ENCODE measurements at regions not wholly inside any gene's neighbourhood (a gene's known extent, or its start where the extent isn't known, plus 50 kb on each side); places are given as distances from the start of the nearest gene placed in this dataset.

DNA sequence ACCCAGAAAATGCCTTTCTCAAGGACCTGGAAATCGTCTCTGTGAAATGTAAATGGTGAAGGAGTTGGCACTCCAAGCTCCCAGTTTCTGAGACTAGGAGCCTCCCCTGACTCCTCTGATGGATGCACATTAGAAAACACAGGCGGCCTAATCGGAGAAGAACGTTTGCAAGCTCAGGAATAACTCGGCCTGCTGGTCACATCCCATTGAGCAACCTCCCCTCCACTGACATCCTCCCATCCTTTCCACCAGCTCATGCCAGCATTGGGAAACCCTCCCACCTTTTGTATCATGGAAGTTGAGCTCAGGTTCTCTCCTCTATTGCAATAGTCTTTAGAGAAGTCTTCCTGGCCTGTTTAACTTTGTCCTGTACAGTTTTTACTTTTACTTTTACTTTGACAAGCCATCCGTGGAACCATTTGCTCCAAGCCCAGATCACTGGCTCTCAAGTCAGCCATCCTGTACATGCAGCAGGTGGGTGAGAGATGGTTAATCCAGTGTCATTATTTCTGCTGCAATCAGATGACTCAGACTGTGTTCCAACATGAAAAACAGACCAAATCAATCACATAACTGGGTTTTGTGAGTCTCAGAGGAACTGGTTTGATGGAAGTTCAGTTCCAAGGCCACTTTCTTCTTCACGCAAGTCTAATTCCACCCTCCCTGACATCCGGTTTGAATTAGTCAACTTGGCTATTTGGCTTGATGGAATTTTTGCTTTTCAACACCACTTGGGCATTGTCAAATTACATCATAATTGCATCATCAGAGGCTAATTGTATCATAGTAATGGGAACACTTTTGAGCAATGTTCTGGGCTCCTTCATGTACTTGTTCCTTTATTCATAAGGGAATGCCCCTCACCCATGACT is 619.4 kb upstream of the CDH4 start:
- Histone ChIP-seq H3F3A (ENCODE audit: low read length, unreplicated experiment) (no peaks in the 10 kb centered on the region), H3K9me2 (replicated peaks; ENCODE audit: low read length) (no peaks in the 10 kb centered on the region), H3K9ac (ENCODE audit: low read length) (no peak overlapping the region), H3K4me3 (ENCODE audit: low read length) (no peak overlapping the region), H3K27ac (ENCODE audit: low read length) (no peak overlapping the region), H3K4me1 (ENCODE audit: insufficient read depth, low read length) (no peaks in the 10 kb centered on the region), H4K20me1 (ENCODE audit: low read length) (no peaks in the 10 kb centered on the region), H3K4me2 (ENCODE audit: low read length) (no peak overlapping the region), H2AFZ (ENCODE audit: low read length) (no peak overlapping the region), H3K79me2 (ENCODE audit: low read length) (no peaks in the 10 kb centered on the region), H3K27me3 (ENCODE audit: low read length) (no peaks in the 10 kb centered on the region), H3K36me3 (ENCODE audit: low read depth, low read length) (no peaks in the 10 kb centered on the region), H3K9me3 (ENCODE audit: low read length) (peaks cover 20% of the 10 kb centered on the region; the same call in 1 of the 2 replicates)
- ChIA-PET CTCF (no interaction called here), POLR2A (ENCODE audit: unreplicated experiment) (no interaction called here)
- no peak for TF ChIP-seq EZH2 (IDR thresholded peaks at IDR 0.05; ENCODE audit: low read length, unreplicated experiment)
- TF ChIP-seq EZH2phosphoT487 (IDR thresholded peaks at IDR 0.05; ENCODE audit: borderline replicate concordance, low read length) = no peak
- TF ChIP-seq, protein P1, sequence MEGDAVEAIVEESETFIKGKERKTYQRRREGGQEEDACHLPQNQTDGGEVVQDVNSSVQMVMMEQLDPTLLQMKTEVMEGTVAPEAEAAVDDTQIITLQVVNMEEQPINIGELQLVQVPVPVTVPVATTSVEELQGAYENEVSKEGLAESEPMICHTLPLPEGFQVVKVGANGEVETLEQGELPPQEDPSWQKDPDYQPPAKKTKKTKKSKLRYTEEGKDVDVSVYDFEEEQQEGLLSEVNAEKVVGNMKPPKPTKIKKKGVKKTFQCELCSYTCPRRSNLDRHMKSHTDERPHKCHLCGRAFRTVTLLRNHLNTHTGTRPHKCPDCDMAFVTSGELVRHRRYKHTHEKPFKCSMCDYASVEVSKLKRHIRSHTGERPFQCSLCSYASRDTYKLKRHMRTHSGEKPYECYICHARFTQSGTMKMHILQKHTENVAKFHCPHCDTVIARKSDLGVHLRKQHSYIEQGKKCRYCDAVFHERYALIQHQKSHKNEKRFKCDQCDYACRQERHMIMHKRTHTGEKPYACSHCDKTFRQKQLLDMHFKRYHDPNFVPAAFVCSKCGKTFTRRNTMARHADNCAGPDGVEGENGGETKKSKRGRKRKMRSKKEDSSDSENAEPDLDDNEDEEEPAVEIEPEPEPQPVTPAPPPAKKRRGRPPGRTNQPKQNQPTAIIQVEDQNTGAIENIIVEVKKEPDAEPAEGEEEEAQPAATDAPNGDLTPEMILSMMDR (conservative IDR thresholded peaks at IDR 0.05; ENCODE audit: low read depth, low read length) = no peak
- intact Hi-C loops (cut with micrococcal nuclease) = no loop called here
- BruUV-seq (replicated peaks) = no TSS peak
- no peak for DNase-seq
- no peak for ATAC-seq

DNA sequence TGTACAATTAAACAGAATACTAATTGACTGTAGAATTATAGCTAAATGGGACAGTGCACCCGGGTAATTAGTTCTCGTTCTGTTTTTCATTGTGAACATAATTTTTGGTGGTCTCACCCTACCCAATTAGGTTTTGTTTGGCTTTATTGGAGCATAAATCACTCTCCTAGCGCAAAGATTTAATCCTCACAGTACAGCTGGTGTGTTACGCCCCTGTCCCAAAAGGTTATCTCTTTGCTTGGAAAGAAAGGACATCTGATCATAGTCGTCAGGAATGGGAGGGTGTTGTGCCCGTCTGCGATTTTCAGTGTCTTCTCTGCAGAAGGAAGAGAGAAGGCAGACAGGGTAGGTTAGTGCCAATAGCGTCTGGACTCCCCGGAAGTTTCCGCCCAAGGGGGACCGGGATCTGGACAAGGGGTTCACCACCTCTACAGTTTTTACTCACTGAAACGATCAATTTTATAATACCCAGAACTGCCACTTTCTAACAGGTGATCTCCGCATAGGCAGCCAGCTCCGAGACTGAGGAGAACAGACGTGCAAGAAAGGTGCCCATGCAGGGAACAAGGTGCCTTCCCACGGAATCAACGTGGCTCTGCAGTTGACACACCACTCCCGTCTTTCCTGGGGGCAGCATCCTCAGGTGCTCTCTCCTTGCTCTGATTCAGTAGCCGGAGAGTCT is 617.4 kb upstream of the CDH4 start:
- no peak for ATAC-seq
- Histone ChIP-seq H3K9ac (ENCODE audit: low read length) (no peak overlapping the region), H3K27me3 (ENCODE audit: low read length) (no peaks in the 10 kb centered on the region), H3K9me3 (ENCODE audit: low read length) (peaks cover 20% of the 10 kb centered on the region; the same call in 1 of the 2 replicates), H4K20me1 (ENCODE audit: low read length) (no peaks in the 10 kb centered on the region), H3K27ac (ENCODE audit: low read length) (no peak overlapping the region), H3K9me2 (replicated peaks; ENCODE audit: low read length) (no peaks in the 10 kb centered on the region), H3K4me2 (ENCODE audit: low read length) (no peak overlapping the region), H3K4me1 (ENCODE audit: insufficient read depth, low read length) (no peaks in the 10 kb centered on the region), H3K36me3 (ENCODE audit: low read depth, low read length) (no peaks in the 10 kb centered on the region), H3F3A (ENCODE audit: low read length, unreplicated experiment) (no peaks in the 10 kb centered on the region), H3K79me2 (ENCODE audit: low read length) (no peaks in the 10 kb centered on the region), H2AFZ (ENCODE audit: low read length) (no peak overlapping the region), H3K4me3 (ENCODE audit: low read length) (no peak overlapping the region)
- DNase-seq = no peak
- intact Hi-C loops (cut with micrococcal nuclease) = no loop called here
- ChIA-PET POLR2A (ENCODE audit: unreplicated experiment) (no interaction called here), CTCF (no interaction called here)
- no TSS peak for BruUV-seq (replicated peaks)
- TF ChIP-seq, protein P1 (conservative IDR thresholded peaks at IDR 0.05; ENCODE audit: low read depth, low read length) = no peak
- TF ChIP-seq EZH2 (IDR thresholded peaks at IDR 0.05; ENCODE audit: low read length, unreplicated experiment) (no peak), EZH2phosphoT487 (IDR thresholded peaks at IDR 0.05; ENCODE audit: borderline replicate concordance, low read length) (no peak)

DNA sequence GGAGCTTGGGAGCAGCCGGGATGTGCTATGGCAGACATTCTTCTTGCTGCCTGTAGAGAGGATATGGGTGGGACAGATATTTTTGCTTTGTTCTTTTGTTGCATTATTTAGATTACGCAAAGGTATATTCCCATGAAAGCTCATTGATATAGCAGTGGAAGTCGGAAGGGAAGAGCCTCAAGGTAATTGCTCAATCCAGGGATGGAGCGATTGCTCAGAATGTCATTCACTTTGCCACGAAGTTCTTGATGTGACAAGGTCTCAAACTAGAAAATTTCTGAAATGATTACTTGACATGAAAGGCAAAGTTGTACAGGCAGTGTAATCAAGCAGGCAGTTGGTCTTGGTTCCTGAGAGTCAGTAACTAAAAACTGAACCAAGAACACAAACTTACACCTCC is 615.6 kb upstream of the CDH4 start:
- ATAC-seq (no peak), DNase-seq (no peak)
- H3K79me2 ChIP-seq (ENCODE audit: low read length) = no peaks in the 10 kb centered on the region
- no peaks in the 10 kb centered on the region for H3K36me3 ChIP-seq (ENCODE audit: low read depth, low read length)
- H3K9ac ChIP-seq (ENCODE audit: low read length) = no peak overlapping the region
- CTCF ChIA-PET = no interaction called here
- intact Hi-C loops (cut with micrococcal nuclease) = no loop called here
- peaks cover 20% of the 10 kb centered on the region; the same call in 1 of the 2 replicates for H3K9me3 ChIP-seq (ENCODE audit: low read length)
- POLR2A ChIA-PET (ENCODE audit: unreplicated experiment) = no interaction called here
- no peak overlapping the region for H3K4me2 ChIP-seq (ENCODE audit: low read length)
- TF ChIP-seq, protein P1 (conservative IDR thresholded peaks at IDR 0.05; ENCODE audit: low read depth, low read length) = no peak
- no peak overlapping the region for H3K4me3 ChIP-seq (ENCODE audit: low read length)
- H3K27ac ChIP-seq (ENCODE audit: low read length) = no peak overlapping the region
- no peaks in the 10 kb centered on the region for H3K9me2 ChIP-seq (replicated peaks; ENCODE audit: low read length)
- H3K4me1 ChIP-seq (ENCODE audit: insufficient read depth, low read length) = no peaks in the 10 kb centered on the region
- H2AFZ ChIP-seq (ENCODE audit: low read length) = no peak overlapping the region
- no TSS peak for BruUV-seq (replicated peaks)
- no peaks in the 10 kb centered on the region for H4K20me1 ChIP-seq (ENCODE audit: low read length)
- no peaks in the 10 kb centered on the region for H3K27me3 ChIP-seq (ENCODE audit: low read length)
- H3F3A ChIP-seq (ENCODE audit: low read length, unreplicated experiment) = no peaks in the 10 kb centered on the region
